T-helper 17 cell (primary cell): ENCODE measurements at regions not wholly inside any gene's neighbourhood (a gene's known extent, or its start where the extent isn't known, plus 50 kb on each side); places are given as distances from the start of the nearest gene placed in this dataset.
"Not testable (repeated sequence)": the region's sequence is repeated elsewhere in the genome, so short reads cannot be mapped to it uniquely, and the experiment has no call there.

ENCODE experiments used
- ATAC-seq: fragments of 150-1000 bp; cut with Tn5 transposase; 2 replicates; pipeline ENCODE4 v1.10.0; 2021; ENCODE audit warnings: mild to moderate bottlenecking, moderate library complexity
- DNase-seq, 3 donors: peaks; one replicate each; pipeline versions ENCODE4 v3.0.0 to v3.0.0-alpha.2; 2020 to 2021
- H3K9me3 ChIP-seq: one replicate; pipeline ENCODE4 v1.7.0; 2013; ENCODE audit warnings: low read length, mild to moderate bottlenecking; ENCODE audit not compliant: control insufficient read depth, poor library complexity, severe bottlenecking
- H3K27ac Mint-ChIP-seq: one replicate; pipeline ENCODE4 v1.8.0; 2022; ENCODE audit warnings: mild to moderate bottlenecking, moderate library complexity, mixed read lengths
- H3K27me3 Mint-ChIP-seq: one replicate; pipeline ENCODE4 v1.8.0; 2022; ENCODE audit warnings: mixed read lengths
- H3K36me3 Mint-ChIP-seq: one replicate; pipeline ENCODE4 v1.8.0; 2022; ENCODE audit warnings: low read depth, mixed read lengths
- H3K4me1 Mint-ChIP-seq: one replicate; pipeline ENCODE4 v1.8.0; 2022; ENCODE audit warnings: mild to moderate bottlenecking, mixed read lengths
- H3K4me3 Mint-ChIP-seq: one replicate; pipeline ENCODE4 v1.8.0; 2022; ENCODE audit warnings: mild to moderate bottlenecking, moderate library complexity, mixed read lengths

DNA sequence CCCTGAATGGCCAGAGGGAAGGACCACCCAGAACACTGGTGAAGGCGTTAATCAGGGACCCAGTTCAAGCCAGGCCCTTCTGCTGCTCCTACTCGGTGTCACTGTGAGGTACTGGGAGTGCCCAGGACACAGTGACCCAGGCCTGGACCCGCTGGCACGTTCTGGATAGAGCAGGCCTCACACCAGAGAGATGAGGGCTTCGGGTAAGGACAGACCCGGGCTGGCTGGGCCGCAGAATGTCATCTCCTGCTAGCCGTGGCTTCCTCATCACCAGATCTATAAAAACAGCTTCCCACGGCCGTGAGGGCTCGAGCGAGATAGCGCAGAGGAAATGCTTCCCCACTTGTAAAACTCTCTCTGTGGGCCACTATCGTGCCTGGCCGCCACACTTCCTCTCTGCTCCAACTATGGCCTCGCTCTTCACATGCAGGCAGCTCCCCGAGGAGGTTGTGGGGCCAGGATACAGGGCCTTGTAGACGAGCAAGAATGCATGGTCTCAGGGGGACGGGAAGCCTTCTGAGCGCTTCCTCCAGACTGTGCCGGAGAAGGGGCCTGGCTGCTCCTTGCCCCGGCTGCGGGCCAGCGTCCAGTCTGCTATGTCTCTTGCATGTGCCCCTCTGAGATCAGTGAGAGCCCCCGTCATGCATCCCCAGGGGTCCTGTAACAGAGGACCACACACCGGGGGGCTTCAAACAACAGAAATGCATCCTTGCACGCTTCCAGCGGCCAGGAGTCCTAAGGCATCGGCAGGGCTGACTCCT is 161.6 kb upstream of the ZNF469 start:
- not testable (repeated sequence) for H3K9me3 ChIP-seq, H3K4me1 Mint-ChIP-seq, ATAC-seq, H3K36me3 Mint-ChIP-seq, H3K4me3 Mint-ChIP-seq, DNase-seq, H3K27ac Mint-ChIP-seq
- H3K27me3 Mint-ChIP-seq = peaks cover 45% of the 10 kb centered on the region

DNA sequence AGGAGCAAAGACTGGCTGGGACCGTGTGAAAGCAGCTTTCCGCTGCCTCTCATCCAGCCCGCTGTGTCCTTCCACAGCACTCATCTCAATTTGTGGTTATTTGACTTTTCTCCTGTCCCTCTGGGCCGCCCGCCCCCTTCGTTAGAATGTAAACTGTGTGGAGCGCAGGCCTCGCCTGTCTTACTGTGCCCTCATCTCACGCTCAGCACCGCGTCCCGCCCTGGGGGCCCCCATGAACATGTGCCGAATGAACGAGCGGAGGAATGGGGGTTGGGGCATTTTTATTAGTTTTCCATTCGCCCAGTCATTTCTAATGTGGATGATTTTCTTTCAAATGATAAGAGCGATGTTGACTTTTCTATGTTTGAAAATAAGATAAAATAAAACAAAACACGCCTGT is 159.1 kb upstream of the ZNF469 start:
- H3K4me3 Mint-ChIP-seq, H3K4me1 Mint-ChIP-seq, H3K27ac Mint-ChIP-seq, H3K36me3 Mint-ChIP-seq, ATAC-seq, DNase-seq, H3K9me3 ChIP-seq: not testable (repeated sequence)
- H3K27me3 Mint-ChIP-seq = peaks cover 45% of the 10 kb centered on the region

DNA sequence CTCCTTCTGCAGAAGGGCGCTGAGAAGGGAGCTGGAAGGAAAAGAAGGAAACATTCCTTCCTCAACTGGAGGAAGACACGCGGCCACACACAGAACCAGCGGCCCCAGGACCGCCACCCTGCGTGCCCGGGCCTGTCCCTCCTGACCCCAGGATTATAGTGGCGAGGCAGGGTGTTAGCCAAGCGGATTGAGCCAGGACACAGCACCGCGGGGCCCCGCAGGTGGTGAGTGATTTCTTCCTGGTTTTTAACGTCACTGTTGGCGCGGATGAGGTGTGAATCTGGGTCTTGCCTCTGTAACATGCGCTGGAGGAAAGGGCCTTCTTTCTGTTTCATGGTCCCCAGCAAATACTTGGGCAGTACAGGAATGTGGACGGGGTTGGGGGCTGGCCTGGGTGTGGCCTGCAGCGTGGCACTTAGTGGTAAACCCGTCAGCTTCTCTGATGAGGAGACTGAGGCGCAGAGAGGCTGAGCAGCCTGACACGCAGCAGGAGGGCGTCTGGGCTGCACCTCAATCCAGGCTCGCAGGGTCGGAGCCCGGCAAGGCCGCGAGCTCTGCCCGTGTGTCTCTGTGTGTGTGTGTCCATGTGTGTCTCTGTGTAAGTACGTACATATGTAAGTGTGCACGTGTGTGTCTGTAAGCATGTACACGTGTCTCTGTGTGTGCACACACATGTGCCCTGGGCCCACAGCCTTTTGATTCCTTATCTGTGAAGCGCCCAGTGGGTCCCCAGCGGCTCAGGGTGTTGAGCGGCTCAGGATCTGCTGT is 158.4 kb upstream of the ZNF469 start:
- not testable (repeated sequence) for H3K36me3 Mint-ChIP-seq, H3K9me3 ChIP-seq, ATAC-seq, H3K4me3 Mint-ChIP-seq, H3K27ac Mint-ChIP-seq, H3K4me1 Mint-ChIP-seq, DNase-seq
- peaks cover 45% of the 10 kb centered on the region for H3K27me3 Mint-ChIP-seq

- not testable (repeated sequence) for H3K27ac Mint-ChIP-seq, H3K4me1 Mint-ChIP-seq, H3K36me3 Mint-ChIP-seq, H3K9me3 ChIP-seq, H3K4me3 Mint-ChIP-seq, ATAC-seq, DNase-seq
- H3K27me3 Mint-ChIP-seq = peaks cover 35% of the 10 kb centered on the region
Observed at GRCh38 chr16:88225640-88226230, 157.0 kb upstream of the ZNF469 start.

DNA sequence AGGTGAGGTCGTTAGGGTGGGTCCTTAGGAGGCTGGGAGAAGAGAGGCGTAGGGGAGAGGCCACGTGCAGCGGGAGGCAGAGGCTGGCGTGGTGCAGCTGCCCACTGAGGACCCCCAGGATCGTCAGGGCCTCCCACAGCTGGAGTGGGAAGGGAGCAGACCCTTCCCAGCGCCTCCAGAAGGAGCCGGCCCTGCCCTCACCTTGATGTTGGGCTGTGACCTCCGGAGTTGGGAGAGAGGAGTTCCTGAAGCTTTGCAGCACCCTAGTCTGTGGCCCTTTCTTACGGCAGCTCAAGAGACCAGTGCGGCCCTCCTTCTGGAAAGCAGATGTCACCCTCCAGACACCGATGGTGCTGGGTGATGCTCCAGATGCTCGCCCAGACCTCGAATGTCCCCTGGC is 156.5 kb upstream of the ZNF469 start:
- H3K4me1 Mint-ChIP-seq, ATAC-seq, DNase-seq: not testable (repeated sequence)

GRCh38 chr16:88227026-88227721 is 155.6 kb upstream of the ZNF469 start:
- not testable (repeated sequence) for H3K9me3 ChIP-seq, H3K4me1 Mint-ChIP-seq, H3K27ac Mint-ChIP-seq, DNase-seq, H3K4me3 Mint-ChIP-seq, ATAC-seq, H3K36me3 Mint-ChIP-seq
- H3K27me3 Mint-ChIP-seq = peaks cover 21% of the 10 kb centered on the region

More for the DNA sequence above, 156.5 kb upstream of the ZNF469 start:
- peaks cover 29% of the 10 kb centered on the region for H3K27me3 Mint-ChIP-seq
- H3K36me3 Mint-ChIP-seq, H3K9me3 ChIP-seq, H3K27ac Mint-ChIP-seq, H3K4me3 Mint-ChIP-seq: not testable (repeated sequence)

DNA sequence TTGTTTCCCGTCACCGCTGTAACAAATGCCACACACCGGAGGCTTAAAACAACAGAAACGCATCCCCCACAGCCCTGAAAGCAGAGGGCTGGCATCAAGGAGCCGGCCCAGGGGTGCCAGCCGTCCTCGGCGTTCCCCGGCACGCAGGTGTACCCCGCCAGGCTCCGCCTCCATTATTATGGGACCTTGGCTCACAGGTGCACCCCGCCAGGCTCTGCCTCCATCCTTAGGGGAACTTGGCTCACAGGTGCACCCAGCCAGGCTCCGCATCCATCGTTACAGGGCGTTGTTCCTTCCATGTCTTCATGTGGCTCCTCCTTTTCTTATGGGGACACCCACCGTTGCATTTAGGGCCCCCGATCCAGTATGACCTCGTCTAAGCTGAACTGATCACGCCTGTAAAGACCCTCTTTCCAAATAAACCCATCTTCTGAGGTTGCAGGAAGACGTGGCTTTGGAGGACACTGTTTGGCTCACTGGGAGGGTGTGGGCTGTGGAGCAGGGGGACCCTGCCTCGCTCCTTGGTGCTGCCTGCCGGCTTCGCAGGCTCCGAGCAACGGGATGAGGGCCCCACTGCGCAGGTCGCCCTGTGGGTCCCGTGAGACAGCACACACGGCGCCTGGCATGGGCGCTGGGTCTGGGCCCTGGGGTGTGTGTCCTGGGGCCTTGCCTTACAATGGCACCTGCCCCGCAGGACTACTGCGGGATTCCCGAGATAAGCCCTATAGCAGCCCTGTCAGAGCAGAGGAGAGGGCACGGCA is 154.9 kb upstream of the ZNF469 start:
- H3K27me3 Mint-ChIP-seq = peaks cover 18% of the 10 kb centered on the region
- H3K4me1 Mint-ChIP-seq, H3K4me3 Mint-ChIP-seq, ATAC-seq, H3K36me3 Mint-ChIP-seq, DNase-seq, H3K27ac Mint-ChIP-seq, H3K9me3 ChIP-seq: not testable (repeated sequence)

DNA sequence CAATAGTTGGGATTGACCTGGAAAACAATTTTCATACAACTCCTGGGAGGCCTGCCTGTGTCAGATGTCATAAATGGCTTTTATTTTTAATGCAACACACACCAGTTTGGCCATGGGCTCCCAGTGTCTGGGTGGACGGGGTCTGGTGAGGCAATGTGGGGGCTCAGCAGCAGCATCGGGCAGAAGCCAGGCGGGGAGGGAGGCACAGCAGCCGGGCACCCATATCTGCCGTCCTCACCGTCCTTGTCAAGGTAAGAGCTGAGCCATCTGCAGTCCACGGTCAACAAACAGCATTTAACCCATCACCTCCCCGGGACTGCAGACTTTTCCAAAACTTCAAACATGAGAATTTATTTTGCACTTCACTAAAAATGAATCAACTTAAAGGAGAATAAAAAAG is 154.0 kb upstream of the ZNF469 start:
- H3K27ac Mint-ChIP-seq, H3K4me1 Mint-ChIP-seq, ATAC-seq, H3K9me3 ChIP-seq, DNase-seq, H3K36me3 Mint-ChIP-seq, H3K4me3 Mint-ChIP-seq: not testable (repeated sequence)
- H3K27me3 Mint-ChIP-seq = peaks cover 12% of the 10 kb centered on the region

DNA sequence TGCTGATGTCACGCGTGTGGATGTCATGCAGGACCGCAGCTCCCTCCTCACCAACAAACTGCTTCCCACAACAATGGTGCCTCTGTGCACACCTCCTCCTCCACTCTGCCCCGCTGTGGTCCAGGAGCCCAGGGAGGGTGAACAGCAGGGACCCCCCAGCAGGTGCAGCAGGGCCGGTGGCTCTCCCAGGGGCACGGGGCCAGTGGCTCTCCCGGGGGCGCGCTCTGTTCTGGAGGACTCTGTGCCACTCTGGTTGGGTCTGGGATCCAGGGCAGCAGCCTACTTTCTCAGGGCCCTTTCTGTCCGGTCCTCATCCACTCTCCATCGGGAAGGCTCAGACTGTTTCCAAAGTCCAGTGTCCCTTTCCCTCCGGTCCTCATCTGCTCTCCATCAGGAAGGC is 153.0 kb upstream of the ZNF469 start:
- H3K36me3 Mint-ChIP-seq, H3K27ac Mint-ChIP-seq, H3K27me3 Mint-ChIP-seq, DNase-seq, H3K4me3 Mint-ChIP-seq, H3K4me1 Mint-ChIP-seq, H3K9me3 ChIP-seq, ATAC-seq: not testable (repeated sequence)

GRCh38 chr16:88230276-88230966 is 152.3 kb upstream of the ZNF469 start:
- H3K9me3 ChIP-seq, H3K27me3 Mint-ChIP-seq, DNase-seq, H3K4me1 Mint-ChIP-seq, ATAC-seq, H3K27ac Mint-ChIP-seq, H3K36me3 Mint-ChIP-seq, H3K4me3 Mint-ChIP-seq: not testable (repeated sequence)

- not testable (repeated sequence) for H3K27me3 Mint-ChIP-seq, H3K9me3 ChIP-seq, H3K4me1 Mint-ChIP-seq, DNase-seq, ATAC-seq, H3K4me3 Mint-ChIP-seq, H3K36me3 Mint-ChIP-seq, H3K27ac Mint-ChIP-seq
Observed at GRCh38 chr16:88230967-88231615, 151.7 kb upstream of the ZNF469 start.

GRCh38 chr16:88231839-88232238 is 150.9 kb upstream of the ZNF469 start:
- not testable (repeated sequence) for H3K27me3 Mint-ChIP-seq, DNase-seq, H3K27ac Mint-ChIP-seq, H3K4me3 Mint-ChIP-seq, ATAC-seq, H3K36me3 Mint-ChIP-seq, H3K9me3 ChIP-seq, H3K4me1 Mint-ChIP-seq
